ENCODE measurements at regions not wholly inside any gene's neighbourhood (a gene's known extent, or its start where the extent isn't known, plus 50 kb on each side); places are given as distances from the start of the nearest gene placed in this dataset.

GRCh38 chr10:130747356-130747755, 564.2 kb downstream of the TCERG1L start:
- TF ChIP-seq CTCF (conservative IDR thresholded peaks at IDR 0.05; ENCODE audit: low read depth, low read length) (no peak), EZH2 (IDR thresholded peaks at IDR 0.05; ENCODE audit: borderline replicate concordance, low read depth, low read length, poor library complexity, severe bottlenecking) (no peak)

Measured in A673 (cell line).